Kidney epithelial cell (primary cell): ENCODE measurements at regions not wholly inside any gene's neighbourhood (a gene's known extent, or its start where the extent isn't known, plus 50 kb on each side); places are given as distances from the start of the nearest gene placed in this dataset.
"Not testable (repeated sequence)": the region's sequence is repeated elsewhere in the genome, so short reads cannot be mapped to it uniquely, and the experiment has no call there.

Source experiments
- DNase-seq: peaks from one replicate; pipeline ENCODE4 v3.0.0-alpha.2; 2010; ENCODE audit warnings: low read depth
- H3K27me3 ChIP-seq: 2 replicates; pipeline ENCODE4 v1.6.0; 2011; ENCODE audit warnings: low read length; ENCODE audit not compliant: control insufficient read depth, insufficient read depth
- H3K36me3 ChIP-seq: 2 replicates; pipeline ENCODE4 v1.5.1; 2011; ENCODE audit warnings: low read length; ENCODE audit not compliant: control insufficient read depth, insufficient read depth
- H3K4me3 ChIP-seq: 2 replicates; pipeline ENCODE4 v1.5.1; 2011; ENCODE audit warnings: low read depth, mild to moderate bottlenecking, control low read depth, low read length
- CTCF ChIP-seq: IDR thresholded peaks from 2 replicates; pipeline ENCODE4 v1.5.1; 2011; ENCODE audit warnings: mild to moderate bottlenecking, moderate library complexity, low read length, control low read depth, inconsistent platforms; ENCODE audit not compliant: insufficient read depth, poor library complexity, severe bottlenecking

DNA sequence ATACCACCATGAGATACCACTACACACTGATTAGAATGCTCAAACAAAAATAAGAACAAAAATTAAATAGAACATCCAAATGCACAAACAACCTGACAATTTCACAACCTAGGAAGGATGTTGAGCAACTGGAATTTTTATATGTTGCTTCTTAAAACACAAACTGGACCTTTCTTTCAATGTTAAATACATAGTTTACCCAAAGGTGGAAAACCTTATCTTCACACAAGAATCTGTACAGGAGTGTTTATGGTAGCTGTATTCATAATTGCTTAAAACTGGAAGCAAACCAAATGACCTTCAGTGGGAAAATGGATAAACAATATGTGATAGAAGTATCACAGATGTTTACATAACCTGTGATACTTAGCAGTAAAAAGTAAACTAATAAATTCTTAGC is 573.8 kb downstream of the MAGEB5 start:
- DNase-seq = no peak
- TF ChIP-seq CTCF = no peak

DNA sequence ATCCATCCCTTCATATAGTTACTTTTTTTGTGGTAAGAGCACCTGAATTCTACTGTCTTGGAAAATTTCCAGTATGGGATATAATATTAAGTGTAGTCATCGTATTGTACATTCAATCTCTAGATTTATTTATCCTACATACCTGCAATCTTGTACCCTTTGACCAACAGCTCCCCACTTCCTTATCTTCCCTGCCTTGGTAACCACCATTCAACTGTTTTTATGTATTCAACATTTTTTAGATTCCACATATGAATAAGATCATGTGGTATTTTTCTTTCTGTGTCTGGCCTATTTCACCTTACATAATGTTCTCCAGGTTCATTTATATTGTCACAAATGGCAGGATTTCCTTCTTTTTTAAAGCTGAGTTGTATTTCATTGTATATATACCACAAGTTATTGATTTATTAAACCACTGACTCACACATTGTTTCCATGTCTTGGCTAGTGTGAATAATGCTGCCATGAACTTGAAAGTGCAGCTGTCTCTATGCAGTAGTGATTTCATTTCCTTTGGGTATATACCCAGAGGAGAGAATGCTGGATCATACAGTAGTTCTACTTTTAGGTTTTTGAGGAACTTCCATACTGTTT is 572.5 kb downstream of the MAGEB5 start:
- no peak for TF ChIP-seq CTCF
- H3K4me3 ChIP-seq = no peak overlapping the region
- peak; percentile 39 for DNase-seq

More for the DNA sequence above, 573.8 kb downstream of the MAGEB5 start:
- Histone ChIP-seq H3K36me3 (no peaks in the 10 kb centered on the region), H3K27me3 (no peaks in the 10 kb centered on the region), H3K4me3 (no peak overlapping the region)

DNA sequence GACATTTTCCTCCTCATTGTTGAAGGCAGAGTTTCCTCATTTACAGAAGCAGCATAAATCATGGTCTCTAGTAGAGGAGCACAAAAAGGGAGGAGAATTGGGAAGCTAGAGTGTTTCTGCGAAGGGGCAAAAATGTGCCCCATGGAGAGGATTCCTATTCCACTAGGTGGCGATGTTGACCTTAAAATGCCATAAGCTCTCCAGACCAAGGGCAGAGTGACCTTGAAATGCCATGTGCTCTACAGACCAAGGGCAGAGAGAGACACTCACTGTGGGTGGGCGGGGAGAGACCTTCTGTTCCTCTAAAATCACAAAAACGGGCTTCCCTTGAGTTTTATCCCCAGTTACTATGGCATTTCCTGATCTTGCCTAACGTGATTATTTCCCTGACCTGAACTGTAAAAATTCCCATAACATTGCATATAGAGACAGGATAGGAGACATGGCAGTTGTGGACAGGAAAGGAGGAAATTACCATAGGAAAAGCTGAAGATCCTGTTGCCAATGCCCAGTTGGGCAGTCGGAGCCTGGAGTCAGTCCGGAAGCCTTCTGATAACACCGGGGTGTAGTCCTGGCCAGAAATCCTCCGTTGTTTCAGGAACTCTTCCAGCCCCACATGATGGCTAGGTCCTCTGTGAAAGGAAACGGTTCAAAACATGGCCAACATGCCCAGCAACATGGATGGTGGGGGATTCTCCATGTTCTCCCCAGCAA is 567.7 kb downstream of the MAGEB5 start:
- H3K4me3 ChIP-seq = no peak overlapping the region
- H3K36me3 ChIP-seq = no peaks in the 10 kb centered on the region
- no peaks in the 10 kb centered on the region for H3K27me3 ChIP-seq
- no peak for DNase-seq
- TF ChIP-seq CTCF = peak; percentile 58

More for the DNA sequence above, 572.5 kb downstream of the MAGEB5 start:
- Histone ChIP-seq H3K36me3 (no peaks in the 10 kb centered on the region), H3K27me3 (no peaks in the 10 kb centered on the region)

- no peaks in the 10 kb centered on the region for H3K36me3 ChIP-seq
- H3K4me3 ChIP-seq = no peak overlapping the region
- TF ChIP-seq CTCF = peak; percentile 23
- no peak for DNase-seq
- H3K27me3 ChIP-seq = no peaks in the 10 kb centered on the region
These were observed 562.4 kb downstream of the MAGEB5 start for GRCh38 chrX:26778320-26778888.

DNA sequence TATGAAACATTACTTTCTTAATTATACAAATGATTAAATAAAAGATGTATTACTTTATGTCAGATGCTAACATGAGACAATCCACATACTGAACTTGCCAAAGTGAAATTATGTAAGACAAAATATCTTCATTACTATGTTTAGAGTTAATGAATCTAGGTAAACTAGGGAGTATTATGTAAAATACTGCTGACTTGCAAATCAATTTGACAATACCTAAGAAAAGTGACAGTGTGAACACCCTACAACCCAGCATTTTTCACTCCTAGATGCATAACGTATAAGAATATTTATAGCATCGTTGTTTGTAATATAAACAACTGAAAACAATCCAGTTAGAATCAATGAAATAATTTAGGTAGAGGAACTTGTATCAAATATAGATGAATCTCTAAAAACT is 546.3 kb downstream of the MAGEB5 start:
- DNase-seq = no peak
- no peaks in the 10 kb centered on the region for H3K36me3 ChIP-seq
- TF ChIP-seq CTCF = no peak
- no peak overlapping the region for H3K4me3 ChIP-seq
- no peaks in the 10 kb centered on the region for H3K27me3 ChIP-seq

- H3K27me3 ChIP-seq, H3K36me3 ChIP-seq, DNase-seq, H3K4me3 ChIP-seq: not testable (repeated sequence)
These were observed 539.8 kb downstream of the MAGEB5 start for GRCh38 chrX:26755760-26756159.
